HG03571 (cell line): ENCODE measurements at regions not wholly inside any gene's neighbourhood (a gene's known extent, or its start where the extent isn't known, plus 50 kb on each side); places are given as distances from the start of the nearest gene placed in this dataset.
"Not testable (repeated sequence)": the region's sequence is repeated elsewhere in the genome, so short reads cannot be mapped to it uniquely, and the experiment has no call there.

Source experiments
- ATAC-seq: cut with Tn5 transposase; IDR thresholded peaks from one replicate; pipeline ENCODE4 v1.9.1; 2021; ENCODE audit not compliant: unreplicated experiment

- no peak for ATAC-seq
These were observed 611.3 kb downstream of the ETNK1 start for GRCh38 chr12:23236066-23236780.

- no peak for ATAC-seq
These were observed 611.8 kb downstream of the ETNK1 start for GRCh38 chr12:23236811-23237210.

GRCh38 chr12:23238190-23238589 lies 613.2 kb downstream of the ETNK1 start:
- no peak for ATAC-seq

- ATAC-seq: no peak
These were observed 614.0 kb downstream of the ETNK1 start for GRCh38 chr12:23238957-23239356.

- ATAC-seq: no peak
These were observed 620.2 kb downstream of the ETNK1 start for GRCh38 chr12:23245186-23245585.

GRCh38 chr12:23253191-23253590 lies 628.2 kb downstream of the ETNK1 start:
- no peak for ATAC-seq

GRCh38 chr12:23253910-23254309 lies 628.9 kb downstream of the ETNK1 start:
- ATAC-seq: not testable (repeated sequence)

GRCh38 chr12:23259558-23259957 lies 634.6 kb downstream of the ETNK1 start:
- no peak for ATAC-seq

GRCh38 chr12:23262670-23263069 lies 637.7 kb downstream of the ETNK1 start:
- ATAC-seq: no peak

GRCh38 chr12:23277831-23278230 lies 652.9 kb downstream of the ETNK1 start:
- no peak for ATAC-seq

- no peak for ATAC-seq
These were observed 656.3 kb downstream of the ETNK1 start for GRCh38 chr12:23281295-23281694.

GRCh38 chr12:23282701-23283100 lies 657.7 kb downstream of the ETNK1 start:
- no peak for ATAC-seq

- ATAC-seq: not testable (repeated sequence)
These were observed 661.0 kb downstream of the ETNK1 start for GRCh38 chr12:23285764-23286530.

GRCh38 chr12:23290627-23291330 lies 658.7 kb downstream of the SOX5 start:
- ATAC-seq: no peak

GRCh38 chr12:23303220-23303619 lies 646.2 kb downstream of the SOX5 start:
- no peak for ATAC-seq

GRCh38 chr12:23303821-23304220 lies 645.6 kb downstream of the SOX5 start:
- ATAC-seq: no peak

GRCh38 chr12:23333938-23334337 lies 615.5 kb downstream of the SOX5 start:
- no peak for ATAC-seq

GRCh38 chr12:23335593-23335992 lies 613.9 kb downstream of the SOX5 start:
- no peak for ATAC-seq

GRCh38 chr12:23337213-23337612 lies 612.3 kb downstream of the SOX5 start:
- ATAC-seq: no peak

GRCh38 chr12:23340351-23340750 lies 609.1 kb downstream of the SOX5 start:
- ATAC-seq: no peak

- no peak for ATAC-seq
These were observed 607.1 kb downstream of the SOX5 start for GRCh38 chr12:23342407-23342806.

GRCh38 chr12:23349564-23349963 lies 599.9 kb downstream of the SOX5 start:
- no peak for ATAC-seq
